K562 (cell line): ENCODE measurements at regions not wholly inside any gene's neighbourhood (a gene's known extent, or its start where the extent isn't known, plus 50 kb on each side); places are given as distances from the start of the nearest gene placed in this dataset.

Source experiments
- ATAC-seq: fragments of 200-7000 bp; cut with Tn5 transposase; 3 replicates; pipeline ENCODE4 v1.9.1; 2020; ENCODE audit warnings: moderate library complexity
- BruUV-seq: library from RNA; stranded (reverse); fragments of 400-500 nt; replicated peaks from 2 replicates; lab custom pipeline; 2021; lab: Mats Ljungman, UMichigan
- CTCF ChIA-PET: fragments of 300-600 bp; formaldehyde crosslinking; extraction: SDS; loops from one replicate; lab custom pipeline; 2021; ENCODE audit warnings: low intra/inter-chr PET ratio; lab: Yijun Ruan, JAX
- POLR2A ChIA-PET: fragments of 300-600, 350-650 bp; sonication (Branson Sonifier 250); formaldehyde crosslinking; extraction: SDS; loops from one replicate; lab custom pipeline; 2021; ENCODE audit warnings: antibody characterized with exemption, inconsistent platforms; lab: Yijun Ruan, JAX
- DNase-seq, 4 experiments: peaks; one replicate each; pipeline versions ENCODE4 v3.0.0 to v3.0.0-alpha.2; 2011 to 2018; ENCODE audit warnings: low spot score in 3 of 4, mixed read lengths in 3 of 4; ENCODE audit errors: extremely low read depth in 1 of 4
- FAIRE-seq: peaks from 2 replicates; lab custom pipeline; 2011; peaks lifted over from hg19 to GRCh38; lab: Jason Lieb, UNC
- H2AFZ ChIP-seq: 2 replicates; pipeline ENCODE4 v1.6.0; 2011; ENCODE audit warnings: low read depth, low read length, control low read depth, inconsistent platforms
- H3K27ac ChIP-seq: fragments of 200-600 bp; 3 replicates; pipeline ENCODE4 v1.8.0; 2011; ENCODE audit warnings: low read depth, mild to moderate bottlenecking, control low read depth, inconsistent platforms, low read length, moderate library complexity, mixed read lengths; ENCODE audit errors: extremely low read depth
- H3K27me3 ChIP-seq, 2 experiments: fragments of 300-600 bp in 1 of 2; 2 replicates in 1 of 2; 3 replicates in 1 of 2; pipeline versions ENCODE4 v1.6.0 to v1.8.0; 2011; ENCODE audit warnings: inconsistent platforms in 2 of 2, low read length in 2 of 2, mild to moderate bottlenecking in 1 of 2, mixed read lengths in 1 of 2, moderate library complexity in 1 of 2; ENCODE audit not compliant: control insufficient read depth in 2 of 2, insufficient read depth in 2 of 2
- H3K36me3 ChIP-seq: fragments of 300-600 bp; 3 replicates; pipeline ENCODE4 v1.8.0; 2011; ENCODE audit warnings: mild to moderate bottlenecking, low read length, inconsistent platforms; ENCODE audit not compliant: control insufficient read depth, insufficient read depth
- H3K4me1 ChIP-seq, 2 experiments: fragments of 200-600 bp in 1 of 2; replicated peaks in 1 of 2; 2 replicates in 1 of 2; 3 replicates in 1 of 2; pipeline versions ENCODE4 v1.5.1 to v1.8.0; 2011; ENCODE audit warnings: inconsistent platforms in 2 of 2, low read length in 2 of 2, mild to moderate bottlenecking in 1 of 2, mixed read lengths in 1 of 2, moderate library complexity in 1 of 2; ENCODE audit not compliant: control insufficient read depth in 2 of 2, insufficient read depth in 2 of 2
- H3K4me2 ChIP-seq: 2 replicates; pipeline ENCODE4 v1.6.1; 2011; ENCODE audit warnings: low read length, control low read depth, inconsistent platforms, mixed read lengths; ENCODE audit not compliant: insufficient read depth
- H3K4me3 ChIP-seq: fragments of 200-600 bp; sonication (generic), shearing (Covaris generic); 2 replicates; pipeline ENCODE4 v1.5.1; 2016; ENCODE audit warnings: control low read depth, inconsistent platforms
- H3K79me2 ChIP-seq: fragments of 200-600 bp; 3 replicates; pipeline ENCODE4 v1.8.0; 2011; ENCODE audit warnings: low read length, inconsistent platforms; ENCODE audit not compliant: control insufficient read depth, insufficient read depth
- H3K9ac ChIP-seq, 2 experiments: 2 replicates each; pipeline versions ENCODE4 v1.6.0 to v1.6.1; 2011; ENCODE audit warnings: low read depth in 2 of 2, low read length in 2 of 2, control low read depth in 1 of 2, inconsistent platforms in 1 of 2, mild to moderate bottlenecking in 1 of 2, mixed read lengths in 1 of 2; ENCODE audit not compliant: insufficient read depth in 1 of 2
- H3K9me1 ChIP-seq: one replicate; pipeline ENCODE4 v1.6.0; 2011; ENCODE audit warnings: inconsistent platforms, mild to moderate bottlenecking, low read length, moderate library complexity; ENCODE audit not compliant: control insufficient read depth, insufficient read depth
- H3K9me3 ChIP-seq: replicated peaks from 2 replicates; pipeline ENCODE4 v1.5.1; 2011; ENCODE audit warnings: low read depth, low read length, inconsistent platforms; ENCODE audit not compliant: control insufficient read depth, insufficient read depth
- H4K20me1 ChIP-seq: replicated peaks from 2 replicates; pipeline ENCODE4 v1.6.1; 2011; ENCODE audit warnings: low read length, inconsistent platforms, mixed read lengths; ENCODE audit not compliant: control insufficient read depth, insufficient read depth
- DEAF1 ChIP-seq: fragments of 450-650 bp; formaldehyde crosslinking; IDR thresholded peaks from 2 replicates; pipeline ENCODE4 v1.4.0; 2020; ENCODE audit warnings: mild to moderate bottlenecking, moderate library complexity
- ETV6 ChIP-seq, 3 experiments: fragments of 150-350 bp in 1 of 3; sonication (generic) in 1 of 3; formaldehyde crosslinking in 1 of 3; IDR thresholded peaks; 2 replicates each; pipeline versions ENCODE4 v1.6.1 to v1.8.0; 2014 to 2022; ENCODE audit warnings: borderline replicate concordance in 2 of 3, low read depth in 2 of 3, antibody characterized with exemption in 1 of 3, low read length in 1 of 3, mild to moderate bottlenecking in 1 of 3, missing genetic modification reagents in 1 of 3
- FIP1L1 ChIP-seq: fragments of 200-400 bp; formaldehyde crosslinking; IDR thresholded peaks from 2 replicates; pipeline ENCODE4 v1.6.1; 2018; ENCODE audit warnings: mild to moderate bottlenecking, low read depth, low read length; ENCODE audit not compliant: poor library complexity, severe bottlenecking
- FOXJ2 ChIP-seq: fragments of 200-800 bp; sonication (Bioruptor generic); IDR thresholded peaks from 2 replicates; pipeline ENCODE4 v1.6.1; 2016; ENCODE audit warnings: missing genetic modification characterization, missing compliant biosample characterization
- PCBP2 ChIP-seq: fragments of 200-400 bp; formaldehyde crosslinking; IDR thresholded peaks from 2 replicates; pipeline ENCODE4 v1.6.1; 2018; ENCODE audit warnings: low read length, low read depth, mild to moderate bottlenecking, moderate library complexity; ENCODE audit not compliant: poor library complexity, severe bottlenecking
- POLR2B ChIP-seq: fragments of 450-650 bp; IDR thresholded peaks from 2 replicates; pipeline ENCODE4 v1.6.1; 2018; ENCODE audit warnings: low read depth; ENCODE audit not compliant: partially characterized antibody
- SMC3 ChIP-seq: conservative IDR thresholded peaks from 2 replicates; pipeline ENCODE4 v1.6.1; 2011; ENCODE audit warnings: low read depth, low read length, improper control_type of control experiment; ENCODE audit not compliant: insufficient read depth
- SNRNP70 ChIP-seq: fragments of 200-400 bp; formaldehyde crosslinking; optimal IDR thresholded peaks from 2 replicates; pipeline ENCODE3; 2017; ENCODE audit warnings: low read depth, low read length
- SP1 ChIP-seq: sonication (generic); formaldehyde crosslinking; IDR thresholded peaks from 2 replicates; pipeline ENCODE4 v1.8.1; 2022; ENCODE audit warnings: mild to moderate bottlenecking, missing genetic modification reagents
- TBP ChIP-seq: optimal IDR thresholded peaks from 2 replicates; pipeline ENCODE3; 2011; ENCODE audit warnings: low read depth, low read length, improper control_type of control experiment
- ZBED1 ChIP-seq: IDR thresholded peaks from 2 replicates; pipeline ENCODE4 v1.6.1; 2014
- ZNF12 ChIP-seq: sonication (generic); formaldehyde crosslinking; IDR thresholded peaks from 2 replicates; pipeline ENCODE4 v1.4.0; 2020; ENCODE audit warnings: mild to moderate bottlenecking, missing genetic modification reagents
- ZNF146 ChIP-seq: IDR thresholded peaks from one replicate; pipeline ENCODE4 v1.6.1; 2018; ENCODE audit warnings: missing compliant biosample characterization; ENCODE audit not compliant: unreplicated experiment
- ZNF717 ChIP-seq: fragments of 250-450 bp; sonication (Bioruptor Pico); IDR thresholded peaks from 2 replicates; pipeline ENCODE4 v1.5.0; 2021
- ZZZ3 ChIP-seq: fragments of 450-650 bp; IDR thresholded peaks from 2 replicates; pipeline ENCODE4 v1.6.1; 2016; ENCODE audit warnings: antibody characterized with exemption, mild to moderate bottlenecking, moderate library complexity
- WGBS: fragments of 100-300 bp; shearing (Covaris generic); methylation state at CpG from one replicate; pipeline ENCODE4 v1.1.6; 2016; ENCODE audit warnings: low coverage, mixed read lengths; ENCODE audit not compliant: insufficient coverage; ENCODE audit errors: missing lambda C conversion rate; 5-methylcytosine and 5-hydroxymethylcytosine counted together
- in situ Hi-C: fragments of 300-500 bp; cut with MboI; formaldehyde crosslinking; loops from 4 replicates; pipeline ENCODE4 v1.15.0; 2018; ENCODE audit warnings: inconsistent platforms, mixed read lengths
- intact Hi-C: fragments of 100-400 bp; cut with micrococcal nuclease; formaldehyde crosslinking; loops from 2 replicates; pipeline ENCODE4 v1.14.2; 2022

GRCh38 chr10:78728176-78728575, 340.6 kb upstream of the ZMIZ1 start:
- no peak for ATAC-seq
- H3K36me3 ChIP-seq, result no peaks in the 10 kb centered on the region
- no peak overlapping the region for H3K4me2 ChIP-seq
- POLR2A ChIA-PET, result no interaction called here
- H4K20me1 ChIP-seq, result no peaks in the 10 kb centered on the region
- no peak overlapping the region for H3K27ac ChIP-seq
- H3K9me1 ChIP-seq, result no peaks in the 10 kb centered on the region
- TF ChIP-seq ZZZ3, result no peak
- no peak for DNase-seq
- H3K9ac ChIP-seq, result no peak overlapping the region; a peak in 1 of 4 replicates
- H3K79me2 ChIP-seq, result no peaks in the 10 kb centered on the region
- no peaks in the 10 kb centered on the region for H3K4me1 ChIP-seq
- no peaks in the 10 kb centered on the region for H3K9me3 ChIP-seq
- BruUV-seq, result no TSS peak
- in situ Hi-C loops (no loop called here), intact Hi-C loops (no loop called here)
- FAIRE-seq, result no peak
- no peak overlapping the region for H3K4me3 ChIP-seq
- H3K27me3 ChIP-seq, result peaks cover 9 to 39% of the 10 kb centered on the region in 2 experiments; a peak in 4 of 5 replicates
- H2AFZ ChIP-seq, result no peak overlapping the region
- WGBS, result 0% methylated on average over 2 of the region's 2 CpGs
- CTCF ChIA-PET, result no interaction called here

- BruUV-seq, result no TSS peak
- Histone ChIP-seq H3K79me2 (no peaks in the 10 kb centered on the region), H3K4me3 (no peak overlapping the region), H3K9me3 (no peaks in the 10 kb centered on the region), H2AFZ (no peak overlapping the region), H3K27me3 (peaks cover 6 to 35% of the 10 kb centered on the region in 2 experiments; a peak in 4 of 5 replicates), H3K4me1 (no peaks in the 10 kb centered on the region), H3K9ac (no peak overlapping the region), H3K27ac (no peak overlapping the region), H3K4me2 (no peak overlapping the region), H3K9me1 (no peaks in the 10 kb centered on the region), H3K36me3 (no peaks in the 10 kb centered on the region), H4K20me1 (no peaks in the 10 kb centered on the region)
- no peak for ATAC-seq
- WGBS, result 1% methylated on average over 8 of the region's 8 CpGs
- DNase-seq, result no peak
- POLR2A ChIA-PET, result no interaction called here
- CTCF ChIA-PET, result no interaction called here
- in situ Hi-C loops, result no loop called here
- FAIRE-seq, result no peak
- intact Hi-C loops, result no loop called here
- no peak for TF ChIP-seq PCBP2
- no peak for TF ChIP-seq ETV6 (IDR thresholded peaks at IDR 0.05; ENCODE audit: borderline replicate concordance in 1 of 2, low read depth in 2 of 2, low read length in 1 of 2)
- TF ChIP-seq ETV6 (CRISPR knock-in tag; IDR thresholded peaks at IDR 0.05; ENCODE audit: borderline replicate concordance), result no peak
- no peak for TF ChIP-seq ZNF146 (CRISPR knock-in tag)
- TF ChIP-seq POLR2B, result no peak
- no peak for TF ChIP-seq SP1 (CRISPR knock-in tag)
- no peak for TF ChIP-seq ZNF717 (CRISPR knock-in tag)
- no peak for TF ChIP-seq SMC3
- no peak for TF ChIP-seq FOXJ2
- no peak for TF ChIP-seq ZBED1
- no peak for TF ChIP-seq SNRNP70
- TF ChIP-seq ZNF12 (CRISPR knock-in tag), result no peak
- TF ChIP-seq DEAF1 (CRISPR knock-in tag), result no peak
- no peak for TF ChIP-seq FIP1L1
- TF ChIP-seq TBP, result no peak
Observed at GRCh38 chr10:78729366-78729765, 339.4 kb upstream of the ZMIZ1 start.
